ENCODE measurements at regions not wholly inside any gene's neighbourhood (a gene's known extent, or its start where the extent isn't known, plus 50 kb on each side); places are given as distances from the start of the nearest gene placed in this dataset.

- TF ChIP-seq HLTF (IDR thresholded peaks at IDR 0.05) (no peak), TAL1 (IDR thresholded peaks at IDR 0.05) (no peak), ZNF23 (CRISPR knock-in tag; IDR thresholded peaks at IDR 0.05) (no peak), SIN3A (IDR thresholded peaks at IDR 0.05; ENCODE audit: borderline replicate concordance in 2 of 2, control insufficient read depth in 1 of 2, low read depth in 2 of 2, low read length in 2 of 2) (no peak), ZNF518B (CRISPR knock-in tag; IDR thresholded peaks at IDR 0.05) (no peak), AFF4 (CRISPR knock-in tag; IDR thresholded peaks at IDR 0.05) (no peak)
- H3K27me3 ChIP-seq (ENCODE audit: control insufficient read depth in 2 of 2, insufficient read depth in 2 of 2, low read length in 2 of 2) = peaks cover 0 to 13% of the 10 kb centered on the region in 2 experiments; a peak in 3 of 5 replicates
- H2AFZ ChIP-seq (ENCODE audit: low read depth, low read length) = no peak overlapping the region
- no peaks in the 10 kb centered on the region for H4K20me1 ChIP-seq (replicated peaks; ENCODE audit: control insufficient read depth, insufficient read depth, low read length)
- H3K4me3 ChIP-seq = no peak overlapping the region
- POLR2A ChIA-PET = no interaction called here
- no peaks in the 10 kb centered on the region for H3K79me2 ChIP-seq (ENCODE audit: control insufficient read depth, insufficient read depth, low read length)
- intact Hi-C loops (cut with micrococcal nuclease) = no loop called here
- no peak for FAIRE-seq
- H3K9ac ChIP-seq (ENCODE audit: insufficient read depth in 1 of 2, low read depth in 2 of 2, low read length in 2 of 2) = no peak overlapping the region
- no peak for DNase-seq (ENCODE audit: extremely low read depth in 1 of 4, low spot score in 3 of 4)
- no peaks in the 10 kb centered on the region for H3K36me3 ChIP-seq (ENCODE audit: control insufficient read depth, insufficient read depth, low read length)
- H3K9me3 ChIP-seq (replicated peaks; ENCODE audit: control insufficient read depth, insufficient read depth, low read depth, low read length) = no peaks in the 10 kb centered on the region
- ATAC-seq = no peak
- 1% methylated on average over 10 of the region's 10 CpGs for WGBS (ENCODE audit: insufficient coverage, low coverage, missing lambda C conversion rate)
- no peaks in the 10 kb centered on the region for H3K4me1 ChIP-seq (replicated peaks in 1 of 2; ENCODE audit: control insufficient read depth in 2 of 2, insufficient read depth in 2 of 2, low read length in 2 of 2)
- in situ Hi-C loops (cut with MboI) = no loop called here
- no TSS peak for BruUV-seq (replicated peaks)
- CTCF ChIA-PET (ENCODE audit: low intra/inter-chr PET ratio) = no interaction called here
- H3K9me1 ChIP-seq (ENCODE audit: control insufficient read depth, insufficient read depth, low read length) = no peaks in the 10 kb centered on the region
- no peak overlapping the region for H3K4me2 ChIP-seq (ENCODE audit: insufficient read depth, low read length)
- H3K27ac ChIP-seq (ENCODE audit: extremely low read depth, low read depth, low read length) = no peak overlapping the region
Observed at GRCh38 chr15:27669641-27670040, 429.5 kb downstream of the OCA2 start.
